HCT116 (cell line): ENCODE measurements at regions not wholly inside any gene's neighbourhood (a gene's known extent, or its start where the extent isn't known, plus 50 kb on each side); places are given as distances from the start of the nearest gene placed in this dataset.

Experiments used
- ATAC-seq: fragments of 200-7000 bp; cut with Tn5 transposase; 2 replicates; pipeline ENCODE4 v1.9.1; 2020; ENCODE audit warnings: mild to moderate bottlenecking, moderate library complexity
- BruUV-seq: library from RNA; stranded (reverse); fragments of 400-500 nt; replicated peaks from 2 replicates; lab custom pipeline; 2021; lab: Mats Ljungman, UMichigan
- CTCF ChIA-PET: fragments of 300-600 bp; sonication (Branson Sonifier 250); formaldehyde crosslinking; loops from one replicate; lab custom pipeline; 2021; ENCODE audit warnings: antibody characterized with exemption; lab: Charles Lee
- POLR2A ChIA-PET: fragments of 300-600, 350-600 bp; sonication (Branson Sonifier 250); formaldehyde crosslinking; loops from one replicate; lab custom pipeline; 2021; ENCODE audit warnings: antibody characterized with exemption; lab: Charles Lee
- RAD21 ChIA-PET, 2 experiments: fragments of 300-600 bp; sonication (Branson Sonifier 250); formaldehyde crosslinking; loops; one replicate each; lab custom pipeline; 2023; ENCODE audit warnings: low total read pairs in 2 of 2; ENCODE audit not compliant: uncharacterized antibody in 2 of 2, unreplicated experiment in 2 of 2, low non-redundant PET in 1 of 2; lab: Charles Lee
- DNase-seq: peaks from one replicate; pipeline ENCODE4 v3.0.0-alpha.2; 2010; ENCODE audit warnings: low read depth, low spot score
- H2AFZ ChIP-seq: fragments of 200-600 bp; shearing (Covaris generic), sonication (generic); 2 replicates; pipeline ENCODE4 v1.6.1; 2017; ENCODE audit warnings: low read depth, mixed run types, mixed read lengths, antibody characterized with exemption, low read length; ENCODE audit not compliant: poor library complexity, severe bottlenecking
- H3K27ac ChIP-seq: 2 replicates; pipeline ENCODE4 v1.5.1; 2012; ENCODE audit warnings: low read depth, low read length
- H3K27me3 ChIP-seq: fragments of 200-600 bp; sonication (generic); 2 replicates; pipeline ENCODE4 v1.6.1; 2016; ENCODE audit warnings: mixed run types, low read length, mixed read lengths; ENCODE audit not compliant: insufficient read depth
- H3K36me3 ChIP-seq, 2 experiments: fragments of 200-500 bp in 1 of 2; fragments of 200-600 bp in 1 of 2; sonication (Bioruptor generic) in 1 of 2; sonication (generic) in 1 of 2; 2 replicates each; pipeline versions ENCODE4 v1.5.1 to v1.6.1; 2014 to 2016; ENCODE audit warnings: low read length in 2 of 2, inconsistent platforms in 1 of 2, mixed read lengths in 1 of 2, mixed run types in 1 of 2; ENCODE audit not compliant: insufficient read depth in 2 of 2, control insufficient read depth in 1 of 2
- H3K4me1 ChIP-seq, 2 experiments: fragments of 200-600 bp in 1 of 2; sonication (generic) in 1 of 2; 2 replicates each; pipeline versions ENCODE4 v1.5.1 to v1.6.1; 2012 to 2017; ENCODE audit warnings: low read length in 2 of 2, inconsistent platforms in 1 of 2, mild to moderate bottlenecking in 1 of 2, mixed read lengths in 1 of 2, mixed run types in 1 of 2, moderate library complexity in 1 of 2; ENCODE audit not compliant: insufficient read depth in 2 of 2, control insufficient read depth in 1 of 2
- H3K4me2 ChIP-seq: fragments of 200-600 bp; sonication (generic); 2 replicates; pipeline ENCODE4 v1.6.1; 2017; ENCODE audit warnings: mixed run types, low read length, mixed read lengths
- H3K4me3 ChIP-seq, 2 experiments: fragments of 200-600 bp in 1 of 2; sonication (generic) in 1 of 2; replicated peaks in 1 of 2; 2 replicates each; pipeline ENCODE4 v1.5.1; 2011 to 2016; ENCODE audit warnings: low read length in 2 of 2, control low read depth in 1 of 2, low read depth in 1 of 2, mild to moderate bottlenecking in 1 of 2, mixed read lengths in 1 of 2, mixed run types in 1 of 2
- H3K79me2 ChIP-seq: fragments of 200-600 bp; sonication (generic); 2 replicates; pipeline ENCODE4 v1.6.1; 2017; ENCODE audit warnings: mild to moderate bottlenecking, mixed run types, low read length, moderate library complexity, mixed read lengths; ENCODE audit not compliant: insufficient read depth
- H3K9ac ChIP-seq: fragments of 200-600 bp; sonication (generic); 2 replicates; pipeline ENCODE4 v1.6.1; 2016; ENCODE audit warnings: low read length, mixed read lengths
- H3K9me2 ChIP-seq: fragments of 200-600 bp; sonication (generic), shearing (Covaris generic); 2 replicates; pipeline ENCODE4 v1.6.1; 2017; ENCODE audit warnings: mixed run types, mild to moderate bottlenecking, moderate library complexity; ENCODE audit not compliant: insufficient read depth
- H3K9me3 ChIP-seq, 2 experiments: fragments of 200-500 bp in 1 of 2; fragments of 200-600 bp in 1 of 2; sonication (Bioruptor generic) in 1 of 2; sonication (generic) in 1 of 2; 2 replicates each; pipeline ENCODE4 v1.6.1; 2014 to 2017; ENCODE audit warnings: low read length in 2 of 2, mixed read lengths in 2 of 2, inconsistent platforms in 1 of 2, low read depth in 1 of 2, mild to moderate bottlenecking in 1 of 2, mixed run types in 1 of 2, moderate library complexity in 1 of 2; ENCODE audit not compliant: control insufficient read depth in 1 of 2, insufficient read depth in 1 of 2
- H4K20me1 ChIP-seq: fragments of 200-600 bp; sonication (generic), shearing (Covaris generic); 2 replicates; pipeline ENCODE4 v1.6.1; 2017; ENCODE audit warnings: mixed run types, mild to moderate bottlenecking, moderate library complexity; ENCODE audit not compliant: insufficient read depth
- ATF3 ChIP-seq: IDR thresholded peaks from 2 replicates; pipeline ENCODE4 v1.6.1; 2012
- CBX3 ChIP-seq: IDR thresholded peaks from 2 replicates; pipeline ENCODE4 v1.6.1; 2012; ENCODE audit warnings: low read depth
- CEBPB ChIP-seq: IDR thresholded peaks from 2 replicates; pipeline ENCODE4 v1.6.1; 2012; ENCODE audit warnings: low read depth
- CTCF ChIP-seq, 3 experiments: fragments of 200-600 bp in 1 of 3; sonication (generic) in 1 of 3; IDR thresholded peaks in 2 of 3; conservative IDR thresholded peaks in 1 of 3; 2 replicates each; pipeline ENCODE4 v1.5.1; 2012 to 2017; ENCODE audit warnings: low read depth in 2 of 3, low read length in 2 of 3, antibody characterized with exemption in 1 of 3, borderline replicate concordance in 1 of 3, control low read depth in 1 of 3, mild to moderate bottlenecking in 1 of 3, mixed read lengths in 1 of 3, mixed run types in 1 of 3, moderate library complexity in 1 of 3; ENCODE audit not compliant: insufficient read depth in 1 of 3
- EGR1 ChIP-seq: IDR thresholded peaks from 2 replicates; pipeline ENCODE4 v1.6.1; 2012; ENCODE audit warnings: low read depth
- ELF1 ChIP-seq: IDR thresholded peaks from 2 replicates; pipeline ENCODE4 v1.6.1; 2012; ENCODE audit warnings: low read depth, borderline replicate concordance
- EZH2phosphoT487 ChIP-seq: fragments of 200-600 bp; IDR thresholded peaks from 2 replicates; pipeline ENCODE4 v1.6.1; 2018; ENCODE audit warnings: antibody characterized with exemption, borderline replicate concordance
- FOSL1 ChIP-seq: IDR thresholded peaks from 2 replicates; pipeline ENCODE4 v1.6.1; 2012; ENCODE audit warnings: low read depth
- JUND ChIP-seq: IDR thresholded peaks from 2 replicates; pipeline ENCODE4 v1.6.1; 2012
- MAX ChIP-seq: IDR thresholded peaks from 2 replicates; pipeline ENCODE4 v1.6.1; 2012
- POLR2AphosphoS5 ChIP-seq: IDR thresholded peaks from 2 replicates; pipeline ENCODE4 v1.6.1; 2011; ENCODE audit warnings: mild to moderate bottlenecking, low read depth, low read length, moderate library complexity
- RAD21 ChIP-seq: IDR thresholded peaks from 2 replicates; pipeline ENCODE4 v1.6.1; 2012; ENCODE audit warnings: low read depth, mild to moderate bottlenecking
- REST ChIP-seq: IDR thresholded peaks from 2 replicates; pipeline ENCODE4 v1.6.1; 2012; ENCODE audit warnings: low read depth
- SIN3A ChIP-seq: IDR thresholded peaks from 2 replicates; pipeline ENCODE4 v1.6.1; 2012; ENCODE audit warnings: low read depth
- SP1 ChIP-seq: IDR thresholded peaks from 2 replicates; pipeline ENCODE4 v1.6.1; 2012; ENCODE audit warnings: low read depth
- SRF ChIP-seq: IDR thresholded peaks from 2 replicates; pipeline ENCODE4 v1.6.1; 2012; ENCODE audit warnings: low read depth
- YY1 ChIP-seq: IDR thresholded peaks from 2 replicates; pipeline ENCODE4 v1.6.1; 2011; ENCODE audit warnings: low read length, low read depth, moderate library complexity, mild to moderate bottlenecking; ENCODE audit not compliant: insufficient replicate concordance; ENCODE audit errors: extremely low read depth
- ZFX ChIP-seq: fragments of 450-650 bp; IDR thresholded peaks from 2 replicates; pipeline ENCODE4 v1.6.1; 2017
- intact Hi-C: fragments of 100-400 bp; cut with micrococcal nuclease; formaldehyde crosslinking; loops from 2 replicates; pipeline ENCODE4 v1.10.0; 2022

- no peaks in the 10 kb centered on the region for H3K9me2 ChIP-seq
- no TSS peak for BruUV-seq
- no peaks in the 10 kb centered on the region for H3K36me3 ChIP-seq
- 0 out of 4 replicates have a peak, but pooled peaks cover 0 to 5% of the 10 kb centered on the region in 2 experiments for H3K4me1 ChIP-seq
- H3K27me3 ChIP-seq, result no peaks in the 10 kb centered on the region
- H3K9me3 ChIP-seq, result no peaks in the 10 kb centered on the region
- no peaks in the 10 kb centered on the region for H3K79me2 ChIP-seq
- DNase-seq, result no peak
- no peak for ATAC-seq
- H3K4me2 ChIP-seq, result no peak overlapping the region
- RAD21 ChIA-PET, result no interaction called here
- intact Hi-C loops, result no loop called here
- H3K27ac ChIP-seq, result no peak overlapping the region
- TF ChIP-seq SRF, result no peak
- TF ChIP-seq ELF1, result no peak
- no peak for TF ChIP-seq SP1
- TF ChIP-seq FOSL1, result no peak
- no peak for TF ChIP-seq MAX
- TF ChIP-seq ATF3, result no peak
- no peak for TF ChIP-seq YY1
- no peak for TF ChIP-seq RAD21
- no peak for TF ChIP-seq EGR1
- TF ChIP-seq SIN3A, result no peak
- no peak for TF ChIP-seq JUND
- no peak for TF ChIP-seq REST
- TF ChIP-seq ZFX, result no peak
- no peak for TF ChIP-seq EZH2phosphoT487
- TF ChIP-seq CBX3, result no peak
- no peak for TF ChIP-seq CEBPB
- TF ChIP-seq CTCF (IDR thresholded peaks at IDR 0.05 in 2 of 3, conservative IDR thresholded peaks at IDR 0.05 in 1 of 3; ENCODE audit: borderline replicate concordance in 1 of 3, insufficient read depth in 1 of 3, low read depth in 2 of 3, low read length in 2 of 3), result no peak
- no peak for TF ChIP-seq POLR2AphosphoS5
- TF ChIP-seq, all 23 proteins: peak for 0
- no peak overlapping the region for H2AFZ ChIP-seq
- no peak overlapping the region for H3K9ac ChIP-seq
- H4K20me1 ChIP-seq, result no peaks in the 10 kb centered on the region
- CTCF ChIA-PET, result no interaction called here
- POLR2A ChIA-PET, result no interaction called here
- H3K4me3 ChIP-seq, result no peak overlapping the region
Observed at GRCh38 chr13:48909056-48909389, 66.7 kb upstream of the FNDC3A start.
